ENCODE measurements at regions not wholly inside any gene's neighbourhood (a gene's known extent, or its start where the extent isn't known, plus 50 kb on each side); places are given as distances from the start of the nearest gene placed in this dataset.

- H3K27ac Mint-ChIP-seq, result no peak overlapping the region
- ATAC-seq (no peak), DNase-seq (ENCODE audit: low spot score in 2 of 2) (no peak)
- no peaks in the 10 kb centered on the region for H3K36me3 Mint-ChIP-seq
- H3K9me3 Mint-ChIP-seq, result no peaks in the 10 kb centered on the region
These were observed 51.8 kb downstream of the C11orf96 start for GRCh38 chr11:43994196-43994595.

GRCh38 chr11:43996318-43996717 lies 51.5 kb upstream of the ACCSL start:
- no peaks in the 10 kb centered on the region for H3K36me3 Mint-ChIP-seq
- ATAC-seq (no peak), DNase-seq (ENCODE audit: low spot score in 2 of 2) (no peak)
- H3K27ac Mint-ChIP-seq, result no peak overlapping the region
- no peaks in the 10 kb centered on the region for H3K9me3 Mint-ChIP-seq

GRCh38 chr11:43997022-43997660 lies 50.6 kb upstream of the ACCSL start:
- DNase-seq (ENCODE audit: low spot score in 2 of 2) (no peak), ATAC-seq (no peak)

More at GRCh38 chr11:43997022-43997660, 50.6 kb upstream of the ACCSL start:
- no peaks in the 10 kb centered on the region for H3K9me3 Mint-ChIP-seq
- H3K27ac Mint-ChIP-seq, result peak overlapping the region in 1 of 2 donors; percentile 66
- H3K36me3 Mint-ChIP-seq, result no peaks in the 10 kb centered on the region

Data from activated naive CD4-positive, alpha-beta T cell treated with anti-CD3 and anti-CD28 coated beads, Interleukin-2, amount 50 U/mL, for 72 hours (primary cell).